IPS-20b (cell line): ENCODE measurements at regions not wholly inside any gene's neighbourhood (a gene's known extent, or its start where the extent isn't known, plus 50 kb on each side); places are given as distances from the start of the nearest gene placed in this dataset.
"Not testable (repeated sequence)": the region's sequence is repeated elsewhere in the genome, so short reads cannot be mapped to it uniquely, and the experiment has no call there.

Experiments
- H3K27ac ChIP-seq: one replicate; pipeline ENCODE4 v1.5.1; 2013; ENCODE audit warnings: low read length
- H3K27me3 ChIP-seq: 2 replicates; pipeline ENCODE4 v1.6.1; 2013; ENCODE audit warnings: mild to moderate bottlenecking, low read length, inconsistent platforms; ENCODE audit not compliant: insufficient read depth
- H3K36me3 ChIP-seq: 2 replicates; pipeline ENCODE4 v1.6.1; 2013; ENCODE audit warnings: low read depth, mild to moderate bottlenecking, inconsistent platforms, low read length, moderate library complexity; ENCODE audit not compliant: insufficient read depth
- H3K4me1 ChIP-seq: 2 replicates; pipeline ENCODE4 v1.6.1; 2013; ENCODE audit warnings: mild to moderate bottlenecking, control low read depth, inconsistent platforms, low read length, moderate library complexity; ENCODE audit not compliant: insufficient read depth
- H3K4me3 ChIP-seq: 2 replicates; pipeline ENCODE4 v1.5.1; 2013; ENCODE audit warnings: mild to moderate bottlenecking, low read length, inconsistent platforms
- H3K9ac ChIP-seq: 2 replicates; pipeline ENCODE4 v1.6.1; 2013; ENCODE audit warnings: low read depth, mild to moderate bottlenecking, inconsistent platforms, low read length, moderate library complexity
- H3K9me3 ChIP-seq: 2 replicates; pipeline ENCODE4 v1.6.1; 2013; ENCODE audit warnings: mild to moderate bottlenecking, low read depth, low read length, inconsistent platforms; ENCODE audit not compliant: insufficient read depth

DNA sequence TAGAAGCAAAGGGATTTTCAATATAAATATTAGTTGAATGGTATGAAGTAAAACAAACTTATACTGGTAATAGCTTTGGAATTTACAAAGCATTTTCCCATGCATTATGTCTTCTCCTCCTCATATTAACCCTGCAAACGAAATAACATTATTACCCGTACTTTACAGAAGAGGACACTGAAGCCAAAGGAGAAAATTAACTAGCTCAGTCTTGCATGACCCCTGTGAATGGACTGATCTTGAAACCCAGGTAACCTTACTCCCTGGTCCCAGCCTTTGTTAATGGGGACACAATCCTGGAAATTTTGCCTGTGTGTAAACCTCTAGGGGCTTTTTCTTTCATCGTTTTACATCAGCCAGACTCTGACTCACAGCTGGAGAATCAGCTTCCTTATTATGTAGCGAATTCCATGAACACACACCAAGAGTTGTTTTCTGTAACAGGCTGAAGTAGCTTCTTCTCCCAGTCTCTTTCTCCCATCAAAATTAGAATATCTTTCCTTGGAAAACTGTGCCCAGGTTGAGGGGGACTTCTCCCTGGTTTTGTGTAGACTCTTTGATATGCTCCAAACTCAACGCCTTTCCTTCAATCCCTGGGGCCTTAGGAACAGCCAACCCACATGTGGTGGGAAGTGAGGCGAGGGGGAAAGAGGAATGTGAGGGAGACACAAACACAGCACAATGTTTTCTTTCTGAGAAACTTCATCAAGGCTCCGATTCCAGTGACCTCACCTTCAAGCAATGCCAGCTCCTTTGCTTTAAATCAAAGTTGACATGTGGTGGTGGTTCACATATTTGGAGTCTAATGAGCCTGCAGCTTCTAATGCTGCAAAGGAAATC, 480.9 kb upstream of the PAPPA start:
- Histone ChIP-seq H3K27me3 (no peaks in the 10 kb centered on the region), H3K9ac (no peak overlapping the region), H3K9me3 (peaks cover 9% of the 10 kb centered on the region; the same call in 1 of the 2 replicates), H3K4me3 (no peak overlapping the region), H3K36me3 (no peaks in the 10 kb centered on the region), H3K27ac (no peak overlapping the region), H3K4me1 (peaks cover 4% of the 10 kb centered on the region; the same call in 1 of the 2 replicates)

DNA sequence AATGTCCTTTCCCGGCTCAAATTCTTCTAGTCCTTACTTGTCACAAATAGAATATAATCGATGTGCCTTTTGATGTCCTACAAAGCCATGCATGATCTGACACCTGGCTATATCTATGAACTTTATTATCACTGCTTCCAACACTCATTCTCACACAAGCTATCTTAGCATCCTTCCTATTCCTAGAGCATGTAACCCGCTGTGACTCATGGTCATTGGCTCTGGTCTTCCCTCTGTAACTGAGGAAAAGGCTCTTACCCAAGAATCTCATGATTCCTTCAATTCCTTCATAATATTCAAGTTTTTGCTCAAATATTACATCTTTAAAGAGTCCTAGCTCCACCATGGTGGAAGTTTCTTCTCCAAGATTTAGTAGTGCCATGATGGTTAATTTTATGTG, 480.0 kb upstream of the PAPPA start:
- H3K9ac ChIP-seq, result no peak overlapping the region
- H3K4me1 ChIP-seq, result peaks cover 9% of the 10 kb centered on the region
- H3K4me3 ChIP-seq, result no peak overlapping the region
- H3K36me3 ChIP-seq, result no peaks in the 10 kb centered on the region
- no peak overlapping the region for H3K27ac ChIP-seq
- H3K27me3 ChIP-seq, result no peaks in the 10 kb centered on the region
- peaks cover 9% of the 10 kb centered on the region; the same call in 1 of the 2 replicates for H3K9me3 ChIP-seq

DNA sequence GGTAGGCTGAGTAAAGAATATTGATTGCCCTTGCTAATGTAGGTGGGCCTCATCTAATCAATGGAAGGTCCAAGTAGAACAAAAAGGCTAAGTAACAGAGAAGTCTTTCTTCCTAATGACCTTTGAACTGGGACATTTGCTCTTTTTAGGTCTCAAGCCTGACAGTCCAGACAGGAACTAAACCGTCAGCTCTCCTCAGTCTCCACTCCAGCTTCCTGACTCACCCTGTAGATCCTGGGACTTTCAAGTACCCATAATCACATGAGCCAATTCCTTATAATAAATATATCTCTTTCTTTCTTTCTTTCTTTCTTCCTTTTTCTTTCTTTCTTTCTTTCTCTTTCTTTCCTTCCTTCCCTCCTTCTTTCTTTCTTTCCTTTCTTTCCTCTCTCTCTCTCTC, 479.5 kb upstream of the PAPPA start:
- H3K4me1 ChIP-seq, result peaks cover 13% of the 10 kb centered on the region
- H3K9me3 ChIP-seq, result peaks cover 9% of the 10 kb centered on the region; the same call in 1 of the 2 replicates
- no peaks in the 10 kb centered on the region for H3K27me3 ChIP-seq
- no peak overlapping the region for H3K9ac ChIP-seq
- no peaks in the 10 kb centered on the region for H3K36me3 ChIP-seq
- H3K27ac ChIP-seq, result no peak overlapping the region
- no peak overlapping the region for H3K4me3 ChIP-seq

DNA sequence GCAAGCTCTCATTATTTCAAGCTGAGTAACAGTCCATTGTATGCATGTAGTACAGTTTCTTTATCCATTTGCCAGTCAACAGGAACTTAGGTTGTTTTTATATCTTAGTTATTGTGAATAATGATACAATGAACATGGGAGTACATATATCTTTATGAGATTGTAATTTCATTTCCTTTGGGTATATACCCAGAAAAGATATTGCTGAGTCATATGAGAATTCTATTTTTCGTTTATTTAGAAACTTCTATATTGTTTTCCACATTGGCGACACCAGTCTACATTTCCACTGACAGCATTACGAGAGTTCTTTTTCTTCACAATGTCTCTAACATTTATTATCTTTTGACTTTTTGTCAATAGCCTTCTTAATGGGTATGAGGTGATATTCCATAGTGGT, 477.8 kb upstream of the PAPPA start:
- Histone ChIP-seq H3K27ac (no peak overlapping the region), H3K4me1 (peaks cover 13% of the 10 kb centered on the region), H3K36me3 (no peaks in the 10 kb centered on the region), H3K9ac (no peak overlapping the region), H3K9me3 (peaks cover 9% of the 10 kb centered on the region; the same call in 1 of the 2 replicates), H3K27me3 (no peaks in the 10 kb centered on the region), H3K4me3 (no peak overlapping the region)

DNA sequence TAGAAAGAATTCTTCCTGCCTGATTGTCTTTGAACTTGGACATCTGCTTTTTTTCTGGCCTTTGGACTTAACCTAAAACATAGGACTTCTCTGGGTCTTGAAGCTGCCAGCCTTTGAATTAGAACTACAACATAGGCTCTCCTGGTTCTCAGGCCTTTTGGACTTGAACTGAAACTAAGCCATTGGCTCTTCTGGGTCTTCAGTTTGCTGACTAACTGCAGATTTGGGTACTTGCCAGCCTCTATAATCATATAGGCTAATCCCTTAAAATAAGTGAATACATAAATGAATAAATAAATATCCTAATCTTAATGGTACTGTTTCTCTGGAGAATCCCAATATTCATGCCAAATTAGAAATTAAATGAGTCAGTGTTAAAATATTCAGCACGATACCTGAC, 473.4 kb upstream of the PAPPA start:
- Histone ChIP-seq H3K36me3 (no peaks in the 10 kb centered on the region), H3K4me1 (peaks cover 9% of the 10 kb centered on the region), H3K27me3 (no peaks in the 10 kb centered on the region), H3K4me3 (no peak overlapping the region), H3K27ac (no peak overlapping the region), H3K9ac (no peak overlapping the region), H3K9me3 (peaks cover 9% of the 10 kb centered on the region; the same call in 1 of the 2 replicates)

DNA sequence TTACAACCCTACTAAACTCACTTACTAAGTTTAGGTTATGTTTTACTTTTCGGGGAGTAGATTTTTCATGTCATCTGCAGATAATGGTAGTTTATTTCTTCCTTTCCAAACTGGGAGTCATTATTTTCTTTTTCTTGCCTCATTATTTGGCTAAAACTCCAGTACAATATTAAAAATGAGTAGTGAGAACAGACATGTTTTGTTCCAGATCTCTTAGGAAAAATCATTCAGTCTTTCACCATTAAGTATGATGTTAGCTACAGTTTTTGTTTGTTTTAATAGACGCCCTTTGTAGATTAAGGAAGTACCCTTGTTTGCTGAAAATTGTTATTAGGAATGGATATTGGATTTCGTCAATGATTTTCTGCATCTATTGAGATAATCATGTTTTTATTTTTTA, 472.0 kb upstream of the PAPPA start:
- H3K27me3 ChIP-seq, result no peaks in the 10 kb centered on the region
- H3K4me3 ChIP-seq, result no peak overlapping the region
- peaks cover 8% of the 10 kb centered on the region; the same call in 1 of the 2 replicates for H3K9me3 ChIP-seq
- no peaks in the 10 kb centered on the region for H3K36me3 ChIP-seq
- H3K27ac ChIP-seq, result no peak overlapping the region
- H3K4me1 ChIP-seq, result peaks cover 9% of the 10 kb centered on the region
- no peak overlapping the region for H3K9ac ChIP-seq

DNA sequence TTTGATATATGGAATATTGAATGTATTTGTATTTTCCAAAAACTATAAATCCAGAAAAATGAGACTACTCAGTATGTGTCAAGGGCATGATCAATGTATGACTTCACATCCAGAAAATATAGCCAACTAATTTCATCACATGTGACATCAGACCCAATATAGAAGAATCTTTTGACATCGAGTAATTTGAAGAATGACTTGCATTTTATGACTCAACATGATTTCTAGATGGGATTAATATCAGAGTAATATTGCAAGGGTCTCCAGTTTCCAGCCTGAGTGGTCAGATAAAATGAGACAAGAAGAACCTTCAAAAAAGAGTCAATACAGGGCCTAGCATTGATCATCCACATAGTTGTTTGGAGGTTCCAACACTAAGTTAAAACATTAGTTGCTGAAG, 467.5 kb upstream of the PAPPA start:
- Histone ChIP-seq H3K9ac (no peak overlapping the region), H3K27me3 (no peaks in the 10 kb centered on the region), H3K4me3 (no peak overlapping the region), H3K9me3 (no peaks in the 10 kb centered on the region), H3K4me1 (no peaks in the 10 kb centered on the region), H3K27ac (no peak overlapping the region), H3K36me3 (no peaks in the 10 kb centered on the region)

DNA sequence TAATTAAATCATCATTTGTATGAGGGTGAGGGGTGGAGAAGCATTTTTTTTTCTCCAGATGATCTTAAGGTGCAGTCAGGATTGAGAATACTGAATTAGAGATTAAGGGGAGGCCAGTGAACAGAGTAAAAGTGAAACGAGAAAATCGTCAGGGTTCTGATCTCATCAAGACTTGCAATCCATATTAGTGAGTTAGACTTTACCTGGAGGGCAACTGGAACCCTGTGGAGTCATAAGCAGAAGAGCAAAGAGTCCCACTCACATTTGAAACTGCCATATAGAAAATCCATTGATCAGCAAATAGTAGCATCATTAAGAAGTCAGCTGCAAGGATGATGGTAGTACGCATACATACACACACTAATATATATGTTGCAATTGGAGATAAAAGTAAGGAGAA, 466.2 kb upstream of the PAPPA start:
- no peaks in the 10 kb centered on the region for H3K27me3 ChIP-seq
- H3K4me3 ChIP-seq, result no peak overlapping the region
- H3K27ac ChIP-seq, result no peak overlapping the region
- no peaks in the 10 kb centered on the region for H3K9me3 ChIP-seq
- no peaks in the 10 kb centered on the region for H3K36me3 ChIP-seq
- no peak overlapping the region for H3K9ac ChIP-seq
- no peaks in the 10 kb centered on the region for H3K4me1 ChIP-seq

DNA sequence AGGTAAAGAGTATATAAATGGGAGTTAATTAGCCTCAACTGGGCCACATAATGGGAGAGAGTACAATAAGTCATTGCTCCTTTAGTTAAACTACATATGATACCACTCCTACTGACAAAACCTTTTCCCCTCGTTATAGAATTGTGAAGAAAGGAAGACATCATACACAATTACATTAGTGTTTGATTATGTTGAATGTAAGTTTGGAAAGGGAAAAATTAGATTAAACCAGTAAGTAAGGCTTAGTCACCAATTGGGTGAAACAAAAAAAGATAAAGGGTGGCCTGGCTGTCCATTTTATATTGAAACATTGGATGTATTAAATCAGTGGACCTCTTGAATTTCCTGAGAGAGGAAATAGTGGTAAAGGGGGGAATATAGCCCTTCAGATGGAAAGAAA, 464.3 kb upstream of the PAPPA start:
- Histone ChIP-seq H3K9me3 (no peaks in the 10 kb centered on the region), H3K9ac (no peak overlapping the region), H3K4me3 (no peak overlapping the region), H3K36me3 (no peaks in the 10 kb centered on the region), H3K27me3 (no peaks in the 10 kb centered on the region), H3K27ac (no peak overlapping the region), H3K4me1 (no peaks in the 10 kb centered on the region)

DNA sequence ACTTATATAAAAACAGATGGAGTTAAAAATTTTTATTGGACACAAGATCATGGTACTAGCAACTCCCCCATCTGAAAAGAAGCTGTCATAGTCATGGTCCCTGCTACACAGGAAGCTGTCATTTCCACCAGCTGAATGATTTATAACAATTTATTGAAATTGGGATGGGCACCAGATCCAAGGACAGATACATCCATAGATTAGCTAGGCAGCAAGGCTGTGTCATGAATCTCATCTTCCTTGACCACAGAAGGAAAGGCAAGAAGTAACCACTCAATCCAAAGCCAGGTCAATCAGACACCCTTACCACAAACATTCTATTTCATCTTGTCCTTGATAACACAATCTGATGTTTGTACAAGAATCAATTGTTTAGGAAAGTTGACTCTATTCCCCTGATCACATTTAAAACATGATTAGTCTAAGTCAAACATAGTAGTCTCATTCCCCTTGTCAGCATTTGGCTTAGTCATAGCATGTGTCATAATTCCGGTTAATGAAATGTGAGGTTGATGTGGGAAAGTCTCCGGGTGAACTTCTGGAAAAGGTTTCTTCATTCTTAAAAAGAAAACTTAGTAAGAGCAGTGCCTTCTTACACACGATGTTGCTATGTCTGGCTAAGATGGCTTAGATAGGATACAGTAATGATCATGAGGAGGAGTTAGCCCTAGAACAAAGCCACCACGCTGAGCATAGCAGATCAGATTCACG, 462.6 kb upstream of the PAPPA start:
- H3K36me3 ChIP-seq, result no peaks in the 10 kb centered on the region
- no peaks in the 10 kb centered on the region for H3K27me3 ChIP-seq
- H3K9ac ChIP-seq, result no peak overlapping the region
- H3K4me3 ChIP-seq, result no peak overlapping the region
- no peaks in the 10 kb centered on the region for H3K4me1 ChIP-seq
- no peaks in the 10 kb centered on the region for H3K9me3 ChIP-seq
- H3K27ac ChIP-seq, result no peak overlapping the region

DNA sequence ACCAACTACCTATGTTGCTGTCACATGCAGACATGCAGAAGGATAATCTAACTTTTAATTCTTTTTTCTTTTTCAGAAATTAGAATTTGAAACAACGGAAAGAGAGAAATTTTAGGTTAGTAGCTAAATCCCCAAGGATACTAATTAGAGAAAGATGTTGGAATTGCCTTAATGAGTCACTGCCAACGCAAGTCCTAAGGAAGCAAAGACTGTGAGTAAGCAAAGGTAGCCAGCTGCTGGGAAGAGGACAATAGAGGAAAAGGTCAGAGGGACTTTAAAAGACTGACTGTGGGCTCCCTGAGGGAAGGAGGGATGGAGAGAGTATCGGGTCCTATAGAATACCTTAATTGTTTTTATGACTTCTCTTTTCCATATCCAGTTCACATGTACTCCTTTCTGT, 461.9 kb upstream of the PAPPA start:
- H3K27ac ChIP-seq, result no peak overlapping the region
- H3K27me3 ChIP-seq, result no peaks in the 10 kb centered on the region
- no peaks in the 10 kb centered on the region for H3K9me3 ChIP-seq
- H3K36me3 ChIP-seq, result no peaks in the 10 kb centered on the region
- no peaks in the 10 kb centered on the region for H3K4me1 ChIP-seq
- no peak overlapping the region for H3K4me3 ChIP-seq
- H3K9ac ChIP-seq, result no peak overlapping the region

DNA sequence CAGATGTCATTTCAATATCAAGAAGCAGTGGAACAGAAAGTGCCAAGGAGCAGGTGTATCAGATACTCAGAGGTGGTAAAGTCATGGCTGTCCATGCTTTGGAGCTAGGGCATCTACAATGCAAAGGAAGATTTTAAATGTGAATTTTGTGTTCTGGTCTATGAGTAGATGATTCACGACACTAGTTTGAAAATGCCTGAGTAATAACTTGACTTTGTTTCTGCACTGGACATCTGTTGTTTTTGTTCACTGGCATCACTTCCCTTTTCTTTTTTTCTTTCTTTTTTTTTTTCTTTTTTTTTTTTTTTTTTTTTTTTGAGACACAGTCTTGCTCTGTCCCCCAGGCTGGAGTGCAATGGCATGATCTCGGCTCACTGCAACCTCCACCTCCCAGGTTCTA, 460.7 kb upstream of the PAPPA start:
- not testable (repeated sequence) for H3K27ac ChIP-seq, H3K4me1 ChIP-seq, H3K9me3 ChIP-seq, H3K27me3 ChIP-seq, H3K36me3 ChIP-seq, H3K4me3 ChIP-seq, H3K9ac ChIP-seq
